Thoracic aorta (tissue), 2 donors: ENCODE measurements at regions not wholly inside any gene's neighbourhood (a gene's known extent, or its start where the extent isn't known, plus 50 kb on each side); places are given as distances from the start of the nearest gene placed in this dataset.

Experiments
- ATAC-seq: fragments of 150-250 bp; one replicate; pipeline ENCODE4 v1.8.0; 2017; ENCODE audit warnings: low read depth; ENCODE audit not compliant: insufficient number of reproducible peaks, low FRiP score
- DNase-seq: peaks from one replicate; pipeline ENCODE4 v3.0.0-alpha.2; 2020; ENCODE audit warnings: low spot score
- H3K27ac ChIP-seq, 2 donors: fragments of 200-600 bp; sonication (generic); 1 replicate in 1 of 2; 2 replicates in 1 of 2; pipeline ENCODE4 v1.5.1; 2016; ENCODE audit warnings: mild to moderate bottlenecking in 2 of 2, moderate library complexity in 2 of 2
- H3K27me3 ChIP-seq: fragments of 200-600 bp; sonication (generic); replicated peaks from 2 replicates; pipeline ENCODE4 v1.6.0; 2016; ENCODE audit warnings: mild to moderate bottlenecking; ENCODE audit not compliant: insufficient read depth
- H3K36me3 ChIP-seq: fragments of 200-600 bp; sonication (generic); one replicate; pipeline ENCODE4 v1.5.1; 2016
- H3K4me1 ChIP-seq, 2 donors: fragments of 200-600 bp; sonication (generic); 1 replicate in 1 of 2; 2 replicates in 1 of 2; pipeline versions ENCODE4 v1.5.1 to v1.6.0; 2016; ENCODE audit warnings: low read depth in 2 of 2, mild to moderate bottlenecking in 1 of 2; ENCODE audit not compliant: control insufficient read depth in 1 of 2
- H3K4me3 ChIP-seq: fragments of 200-600 bp; sonication (generic); 2 replicates; pipeline ENCODE4 v1.5.1; 2016; ENCODE audit warnings: mild to moderate bottlenecking
- H3K9me3 ChIP-seq: fragments of 200-600 bp; sonication (generic); 2 replicates; pipeline ENCODE4 v1.5.1; 2016
- TF ChIP-seq, protein P1 (sequence below): fragments of 200-600 bp; sonication (generic); IDR thresholded peaks from one replicate; pipeline ENCODE4 v1.5.1; 2019; ENCODE audit warnings: antibody characterized with exemption

DNA sequence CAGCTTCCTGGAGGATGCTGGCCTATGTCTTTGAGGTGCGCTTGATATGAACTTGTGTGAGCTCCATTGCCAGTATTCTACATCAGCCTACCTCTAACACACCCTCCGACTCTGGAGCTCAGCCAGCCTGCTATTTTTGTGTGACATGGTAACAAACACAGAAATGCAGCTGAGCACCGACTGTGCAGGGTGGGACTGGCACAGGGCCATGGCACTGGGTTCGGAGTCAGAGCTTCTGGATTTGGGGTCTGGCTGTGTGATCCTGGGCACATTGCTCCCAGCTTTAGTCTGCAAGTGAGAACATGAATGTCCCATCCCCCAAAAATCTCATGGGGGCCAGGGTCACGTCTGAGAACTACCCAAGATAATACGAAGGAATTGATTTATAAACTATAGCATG is 257.2 kb upstream of the CTBP2 start:
- TF ChIP-seq, protein P1, sequence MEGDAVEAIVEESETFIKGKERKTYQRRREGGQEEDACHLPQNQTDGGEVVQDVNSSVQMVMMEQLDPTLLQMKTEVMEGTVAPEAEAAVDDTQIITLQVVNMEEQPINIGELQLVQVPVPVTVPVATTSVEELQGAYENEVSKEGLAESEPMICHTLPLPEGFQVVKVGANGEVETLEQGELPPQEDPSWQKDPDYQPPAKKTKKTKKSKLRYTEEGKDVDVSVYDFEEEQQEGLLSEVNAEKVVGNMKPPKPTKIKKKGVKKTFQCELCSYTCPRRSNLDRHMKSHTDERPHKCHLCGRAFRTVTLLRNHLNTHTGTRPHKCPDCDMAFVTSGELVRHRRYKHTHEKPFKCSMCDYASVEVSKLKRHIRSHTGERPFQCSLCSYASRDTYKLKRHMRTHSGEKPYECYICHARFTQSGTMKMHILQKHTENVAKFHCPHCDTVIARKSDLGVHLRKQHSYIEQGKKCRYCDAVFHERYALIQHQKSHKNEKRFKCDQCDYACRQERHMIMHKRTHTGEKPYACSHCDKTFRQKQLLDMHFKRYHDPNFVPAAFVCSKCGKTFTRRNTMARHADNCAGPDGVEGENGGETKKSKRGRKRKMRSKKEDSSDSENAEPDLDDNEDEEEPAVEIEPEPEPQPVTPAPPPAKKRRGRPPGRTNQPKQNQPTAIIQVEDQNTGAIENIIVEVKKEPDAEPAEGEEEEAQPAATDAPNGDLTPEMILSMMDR: no peak
- ATAC-seq (no peak), DNase-seq (no peak)
- Histone ChIP-seq H3K27ac (no peak overlapping the region), H3K36me3 (no peaks in the 10 kb centered on the region), H3K9me3 (no peaks in the 10 kb centered on the region), H3K27me3 (no peaks in the 10 kb centered on the region), H3K4me3 (no peak overlapping the region), H3K4me1 (no peaks in the 10 kb centered on the region)

DNA sequence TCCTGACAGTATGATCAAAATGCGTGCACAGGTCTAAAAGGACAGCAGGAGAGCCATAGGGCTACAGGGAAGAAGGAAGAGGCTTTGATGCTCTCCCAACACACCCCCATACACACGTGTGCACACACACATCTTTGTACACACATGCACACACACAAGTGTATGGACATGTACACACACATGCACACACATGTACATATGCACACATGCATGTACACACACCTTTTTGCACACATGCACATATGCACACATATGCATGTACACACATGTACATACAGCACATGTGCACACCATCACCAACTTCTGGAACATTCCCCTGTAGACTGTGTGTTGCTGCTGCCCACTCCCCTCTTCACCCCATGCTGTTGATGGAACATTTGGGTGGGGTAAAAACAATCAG is 255.6 kb upstream of the CTBP2 start:
- no peak overlapping the region for H3K27ac ChIP-seq
- H3K9me3 ChIP-seq: no peaks in the 10 kb centered on the region
- no peaks in the 10 kb centered on the region for H3K36me3 ChIP-seq
- H3K27me3 ChIP-seq: no peaks in the 10 kb centered on the region
- TF ChIP-seq, protein P1: no peak
- DNase-seq: no peak
- no peak overlapping the region for H3K4me3 ChIP-seq
- no peak for ATAC-seq
- no peaks in the 10 kb centered on the region for H3K4me1 ChIP-seq

DNA sequence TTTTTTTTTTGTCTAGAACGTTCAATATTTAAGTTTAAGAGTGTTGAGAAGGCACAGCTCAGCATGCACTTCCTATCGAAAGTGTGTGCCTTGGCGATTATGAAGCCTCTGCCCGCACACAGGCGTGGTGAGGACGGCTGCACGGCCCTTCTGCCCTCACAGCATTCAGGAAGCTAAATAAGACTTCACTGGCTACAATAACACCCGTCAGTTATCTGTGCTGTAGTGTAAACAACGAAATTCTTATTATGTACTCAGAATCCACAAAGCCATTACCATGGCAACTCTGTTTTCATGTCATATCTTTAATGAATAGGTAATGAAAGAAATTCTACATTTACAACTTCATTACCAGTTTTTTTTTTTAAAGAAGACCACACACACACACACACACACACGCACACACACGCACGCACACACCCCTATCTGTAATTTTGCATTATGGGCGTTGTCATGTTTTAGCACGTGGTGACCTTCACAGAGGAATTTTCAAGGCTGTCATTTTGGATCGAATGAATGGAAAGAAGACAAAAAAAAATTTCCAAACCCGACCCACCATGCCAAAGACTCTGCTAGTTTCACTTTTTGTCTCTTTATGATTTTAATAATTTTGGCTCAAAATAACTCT is 254.8 kb upstream of the CTBP2 start:
- H3K27me3 ChIP-seq: no peaks in the 10 kb centered on the region
- TF ChIP-seq, protein P1: no peak
- ATAC-seq: no peak
- H3K9me3 ChIP-seq: no peaks in the 10 kb centered on the region
- H3K36me3 ChIP-seq: no peaks in the 10 kb centered on the region
- no peak overlapping the region for H3K27ac ChIP-seq
- no peaks in the 10 kb centered on the region for H3K4me1 ChIP-seq
- H3K4me3 ChIP-seq: no peak overlapping the region
- no peak for DNase-seq

DNA sequence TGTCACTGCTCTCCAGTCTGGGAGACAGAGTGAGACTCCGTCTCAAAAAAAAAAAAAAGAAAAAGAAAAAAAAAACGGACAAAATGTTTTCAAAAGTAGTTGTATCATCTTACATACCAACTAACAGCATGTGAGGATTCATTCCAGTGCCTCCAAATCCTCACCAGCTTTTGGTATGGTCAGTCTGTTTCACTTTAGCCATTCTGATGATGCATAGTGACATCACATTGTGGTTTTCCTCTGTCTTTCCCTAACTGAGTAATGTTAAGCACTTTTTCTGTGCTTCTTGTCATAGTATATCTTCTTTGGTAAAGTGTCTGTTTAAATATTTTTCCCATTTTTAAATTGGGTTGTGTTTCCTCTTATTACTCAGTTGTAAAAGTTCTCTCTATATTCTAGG is 251.4 kb upstream of the CTBP2 start:
- no peaks in the 10 kb centered on the region for H3K4me1 ChIP-seq
- no peaks in the 10 kb centered on the region for H3K9me3 ChIP-seq
- H3K27me3 ChIP-seq: no peaks in the 10 kb centered on the region
- TF ChIP-seq, protein P1: no peak
- DNase-seq (no peak), ATAC-seq (no peak)
- no peak overlapping the region for H3K4me3 ChIP-seq
- H3K27ac ChIP-seq: no peak overlapping the region
- H3K36me3 ChIP-seq: no peaks in the 10 kb centered on the region

DNA sequence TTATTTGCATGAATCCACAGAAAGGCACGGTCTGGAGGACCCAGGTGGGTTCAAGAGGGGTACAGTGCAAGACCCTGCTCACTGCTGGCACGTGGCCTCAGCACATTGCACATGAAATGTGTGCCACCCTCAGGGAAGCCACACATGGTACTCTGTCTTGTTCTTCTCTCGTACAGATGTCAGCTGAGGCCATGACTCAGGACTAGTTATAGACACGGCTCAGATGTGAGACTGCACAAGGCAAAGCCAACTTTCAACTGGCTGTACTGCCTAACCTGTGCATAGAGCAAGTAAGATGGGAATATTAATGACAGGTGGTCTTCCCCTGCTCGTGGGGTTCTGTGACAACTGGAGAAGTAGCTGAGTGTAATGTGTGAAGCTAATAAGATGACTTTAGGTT is 249.4 kb upstream of the CTBP2 start:
- Histone ChIP-seq H3K27ac (no peak overlapping the region), H3K36me3 (no peaks in the 10 kb centered on the region), H3K27me3 (no peaks in the 10 kb centered on the region), H3K4me3 (no peak overlapping the region), H3K9me3 (no peaks in the 10 kb centered on the region), H3K4me1 (no peaks in the 10 kb centered on the region)
- TF ChIP-seq, protein P1: no peak
- DNase-seq (no peak), ATAC-seq (no peak)
